ENCODE measurements at regions not wholly inside any gene's neighbourhood (a gene's known extent, or its start where the extent isn't known, plus 50 kb on each side); places are given as distances from the start of the nearest gene placed in this dataset.

DNA sequence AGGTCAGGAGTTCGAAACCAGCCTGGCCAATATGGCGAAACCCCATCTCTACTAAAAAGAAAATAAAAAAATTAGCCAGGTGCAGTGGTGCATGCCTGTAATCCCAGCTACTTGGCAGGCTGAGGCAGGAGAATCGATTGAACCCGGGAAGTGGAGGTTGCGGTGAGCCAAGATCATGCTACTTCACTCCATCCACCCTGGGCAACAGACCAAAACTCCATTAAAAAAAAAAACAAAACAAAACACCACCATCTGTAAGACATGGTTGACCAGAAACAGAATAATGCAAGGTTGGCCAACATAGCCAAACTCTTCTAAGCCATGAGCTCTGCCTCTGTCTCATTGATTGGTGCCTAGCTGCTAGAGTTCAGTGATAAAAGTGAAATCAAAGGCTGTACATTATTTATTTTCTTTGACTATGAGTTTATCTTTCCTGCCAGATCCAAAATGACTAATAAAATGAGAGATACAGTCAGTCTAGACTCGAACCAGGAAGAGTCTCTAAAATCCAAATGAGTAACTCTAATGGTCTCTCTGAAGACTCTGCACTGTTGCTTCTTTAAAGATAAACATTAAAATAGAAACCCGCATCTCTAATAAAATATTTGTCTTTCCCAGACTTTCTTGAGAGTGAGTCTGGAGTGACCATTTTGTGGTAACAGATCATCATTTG is 404.7 kb downstream of the DAD1 start:
- TF ChIP-seq, protein P1, sequence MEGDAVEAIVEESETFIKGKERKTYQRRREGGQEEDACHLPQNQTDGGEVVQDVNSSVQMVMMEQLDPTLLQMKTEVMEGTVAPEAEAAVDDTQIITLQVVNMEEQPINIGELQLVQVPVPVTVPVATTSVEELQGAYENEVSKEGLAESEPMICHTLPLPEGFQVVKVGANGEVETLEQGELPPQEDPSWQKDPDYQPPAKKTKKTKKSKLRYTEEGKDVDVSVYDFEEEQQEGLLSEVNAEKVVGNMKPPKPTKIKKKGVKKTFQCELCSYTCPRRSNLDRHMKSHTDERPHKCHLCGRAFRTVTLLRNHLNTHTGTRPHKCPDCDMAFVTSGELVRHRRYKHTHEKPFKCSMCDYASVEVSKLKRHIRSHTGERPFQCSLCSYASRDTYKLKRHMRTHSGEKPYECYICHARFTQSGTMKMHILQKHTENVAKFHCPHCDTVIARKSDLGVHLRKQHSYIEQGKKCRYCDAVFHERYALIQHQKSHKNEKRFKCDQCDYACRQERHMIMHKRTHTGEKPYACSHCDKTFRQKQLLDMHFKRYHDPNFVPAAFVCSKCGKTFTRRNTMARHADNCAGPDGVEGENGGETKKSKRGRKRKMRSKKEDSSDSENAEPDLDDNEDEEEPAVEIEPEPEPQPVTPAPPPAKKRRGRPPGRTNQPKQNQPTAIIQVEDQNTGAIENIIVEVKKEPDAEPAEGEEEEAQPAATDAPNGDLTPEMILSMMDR (IDR thresholded peaks at IDR 0.05; ENCODE audit: low read depth, low read length) = no peak
- no peak overlapping the region for H3K27ac ChIP-seq
- H3K4me1 ChIP-seq (ENCODE audit: low read depth) = no peaks in the 10 kb centered on the region

GRCh38 chr14:22180045-22180444 is 409.0 kb downstream of the DAD1 start:
- no peak overlapping the region for H3K27ac ChIP-seq
- TF ChIP-seq, protein P1 (IDR thresholded peaks at IDR 0.05; ENCODE audit: low read depth, low read length) = no peak
- DNase-seq (ENCODE audit: low read depth in 1 of 2, low spot score in 1 of 2) = no peak
- H3K9me3 ChIP-seq (ENCODE audit: low read depth) = no peaks in the 10 kb centered on the region
- no peaks in the 10 kb centered on the region for H3K36me3 ChIP-seq
- no peak overlapping the region for H3K4me3 ChIP-seq
- H3K4me1 ChIP-seq (ENCODE audit: low read depth) = no peaks in the 10 kb centered on the region
- no peaks in the 10 kb centered on the region for H3K27me3 ChIP-seq

More for the DNA sequence above, 404.7 kb downstream of the DAD1 start:
- H3K36me3 ChIP-seq = no peaks in the 10 kb centered on the region
- no peak for DNase-seq (ENCODE audit: low read depth in 1 of 2, low spot score in 1 of 2)
- no peaks in the 10 kb centered on the region for H3K27me3 ChIP-seq
- H3K9me3 ChIP-seq (ENCODE audit: low read depth) = no peaks in the 10 kb centered on the region
- no peak overlapping the region for H3K4me3 ChIP-seq

GRCh38 chr14:22179190-22179589 is 409.8 kb downstream of the DAD1 start:
- Histone ChIP-seq H3K4me1 (ENCODE audit: low read depth) (no peaks in the 10 kb centered on the region), H3K27me3 (no peaks in the 10 kb centered on the region), H3K9me3 (ENCODE audit: low read depth) (no peaks in the 10 kb centered on the region), H3K36me3 (no peaks in the 10 kb centered on the region), H3K27ac (no peak overlapping the region), H3K4me3 (no peak overlapping the region)
- no peak for DNase-seq (ENCODE audit: low read depth in 1 of 2, low spot score in 1 of 2)
- TF ChIP-seq, protein P1 (IDR thresholded peaks at IDR 0.05; ENCODE audit: low read depth, low read length) = no peak

DNA sequence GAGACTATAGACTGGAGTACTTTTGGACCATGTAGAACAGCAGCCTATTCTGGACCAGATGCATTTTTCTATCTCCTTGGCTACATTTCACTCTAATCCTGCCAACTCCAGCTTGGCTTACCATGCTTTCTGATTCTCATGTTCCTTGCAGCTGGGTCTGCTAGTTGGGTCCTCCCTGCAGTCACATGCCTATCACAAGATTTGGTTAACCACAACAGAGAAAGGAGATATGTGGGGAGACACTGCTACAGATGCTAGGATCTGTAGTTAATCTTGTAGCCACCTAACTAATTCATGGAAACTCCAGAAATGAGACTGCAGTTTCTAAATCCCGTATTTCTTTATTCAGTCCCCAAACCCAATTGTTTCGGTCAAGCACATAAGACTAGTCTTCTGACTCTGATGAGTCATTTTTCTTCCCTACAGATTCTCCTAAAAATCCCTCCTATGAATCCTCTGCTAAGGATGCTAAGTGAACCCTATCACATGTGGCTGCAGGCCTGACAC is 410.6 kb downstream of the DAD1 start:
- TF ChIP-seq, protein P1 (IDR thresholded peaks at IDR 0.05; ENCODE audit: low read depth, low read length) = no peak
- Histone ChIP-seq H3K9me3 (ENCODE audit: low read depth) (no peaks in the 10 kb centered on the region), H3K27me3 (no peaks in the 10 kb centered on the region), H3K4me3 (no peak overlapping the region), H3K36me3 (no peaks in the 10 kb centered on the region), H3K4me1 (ENCODE audit: low read depth) (no peaks in the 10 kb centered on the region), H3K27ac (no peak overlapping the region)
- DNase-seq (ENCODE audit: low read depth in 1 of 2, low spot score in 1 of 2) = peak in 1 of 2 donors; percentile 3

DNA sequence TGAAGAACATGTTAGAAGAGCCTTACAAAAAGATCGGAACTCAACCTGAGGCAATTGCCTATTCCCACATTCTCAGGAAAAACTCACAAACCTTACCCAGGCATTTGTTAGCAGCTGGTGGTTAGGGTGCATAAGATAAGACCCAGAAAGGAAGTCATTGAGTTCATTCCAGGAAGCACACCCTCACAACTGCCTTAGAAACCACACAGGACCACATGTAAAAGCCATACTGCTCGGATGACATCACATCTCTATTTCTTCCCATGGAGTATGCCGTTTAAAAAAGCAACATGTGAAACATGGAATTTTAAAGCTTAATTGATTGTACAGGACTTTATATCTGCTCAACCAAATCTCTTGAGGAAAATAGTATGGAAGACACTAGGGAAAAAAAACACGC is 411.2 kb downstream of the DAD1 start:
- no peaks in the 10 kb centered on the region for H3K9me3 ChIP-seq (ENCODE audit: low read depth)
- H3K4me1 ChIP-seq (ENCODE audit: low read depth) = no peaks in the 10 kb centered on the region
- peak in 1 of 2 donors; percentile 10 for DNase-seq (ENCODE audit: low read depth in 1 of 2, low spot score in 1 of 2)
- no peaks in the 10 kb centered on the region for H3K27me3 ChIP-seq
- no peak overlapping the region for H3K4me3 ChIP-seq
- no peak overlapping the region for H3K27ac ChIP-seq
- TF ChIP-seq, protein P1 (IDR thresholded peaks at IDR 0.05; ENCODE audit: low read depth, low read length) = no peak
- H3K36me3 ChIP-seq = no peaks in the 10 kb centered on the region
